ENCODE measurements at regions not wholly inside any gene's neighbourhood (a gene's known extent, or its start where the extent isn't known, plus 50 kb on each side); places are given as distances from the start of the nearest gene placed in this dataset.

DNA sequence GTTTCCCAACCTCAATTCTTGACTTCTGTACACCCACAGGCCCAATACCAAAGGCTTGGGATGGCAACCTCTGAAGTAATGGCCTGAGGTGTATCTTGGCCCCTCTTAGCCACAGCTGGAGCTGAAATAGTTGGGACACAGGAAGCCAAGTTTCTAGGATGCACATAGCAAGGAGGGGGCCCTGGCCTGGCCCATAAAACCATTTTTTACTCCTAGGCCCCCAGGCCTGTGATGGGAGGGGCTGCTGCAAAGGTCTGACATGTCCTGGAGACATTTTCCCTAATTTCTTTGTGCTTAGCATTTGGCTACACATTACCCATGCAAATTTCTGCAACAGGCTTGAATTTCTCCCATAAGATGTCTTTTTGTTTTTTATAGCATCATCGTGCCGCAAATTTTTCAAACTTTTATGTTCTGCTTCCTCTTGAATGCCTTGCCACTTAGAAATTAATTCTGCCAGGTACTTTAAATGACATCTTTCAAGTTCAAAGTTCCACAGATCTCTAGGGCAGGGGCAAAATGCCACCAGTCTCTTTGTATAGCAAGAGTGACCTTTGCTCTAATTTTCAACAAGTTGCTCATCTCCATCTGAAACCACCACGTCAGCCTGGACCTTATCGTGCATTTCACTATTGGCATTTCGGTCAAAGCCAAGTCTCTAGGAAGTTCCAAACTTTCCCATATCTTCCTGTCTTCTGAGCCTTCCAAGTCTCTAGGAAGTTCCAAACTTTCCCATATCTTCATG is 490.8 kb downstream of the IPMK start:
- no peak for DNase-seq

GRCh38 chr10:57775250-57775649 is 492.4 kb downstream of the IPMK start:
- no peak for DNase-seq

GRCh38 chr10:57769298-57769697 is 498.4 kb downstream of the IPMK start:
- DNase-seq: no peak

- no peak for DNase-seq
Measured at GRCh38 chr10:57759777-57760176, 507.9 kb downstream of the IPMK start.

DNA sequence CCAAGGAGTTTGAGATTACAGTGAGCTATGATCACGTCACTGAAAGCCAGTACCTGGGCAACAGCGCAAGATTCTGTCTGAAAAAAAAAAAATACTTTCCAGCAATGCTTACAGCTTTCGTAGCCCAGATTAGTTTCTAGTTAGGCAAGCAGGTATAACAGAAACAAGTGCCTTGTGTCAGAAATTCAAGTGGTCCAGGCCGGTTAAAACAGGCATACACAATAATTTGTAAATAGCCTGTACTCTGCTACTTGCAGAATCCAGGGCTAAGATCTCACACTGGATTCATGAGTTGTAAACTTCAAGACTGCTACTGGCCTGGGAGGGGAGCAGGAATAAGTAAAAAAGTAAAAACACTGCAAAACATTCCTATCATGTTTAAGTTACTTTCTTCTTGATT is 512.9 kb downstream of the IPMK start:
- DNase-seq: no peak

DNA sequence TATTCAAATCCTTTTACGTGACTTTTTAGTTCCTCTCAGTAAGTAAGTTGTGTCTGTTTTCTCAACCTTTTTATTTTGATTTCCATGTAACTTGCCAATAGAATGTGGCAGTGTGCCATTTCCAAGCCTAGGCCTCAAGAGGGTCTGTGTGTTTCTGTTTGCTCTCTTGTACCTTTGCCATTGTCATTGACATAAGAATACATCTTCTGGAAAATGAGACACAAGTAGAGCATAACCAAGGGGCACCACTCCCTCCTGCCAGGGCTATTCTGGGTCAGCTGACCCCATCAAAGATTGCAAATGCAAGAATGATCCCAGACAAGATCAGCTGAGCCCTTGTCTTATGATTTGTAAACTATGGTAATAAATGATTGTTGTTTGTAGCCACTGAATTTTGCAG is 524.0 kb downstream of the IPMK start:
- DNase-seq: no peak

DNA sequence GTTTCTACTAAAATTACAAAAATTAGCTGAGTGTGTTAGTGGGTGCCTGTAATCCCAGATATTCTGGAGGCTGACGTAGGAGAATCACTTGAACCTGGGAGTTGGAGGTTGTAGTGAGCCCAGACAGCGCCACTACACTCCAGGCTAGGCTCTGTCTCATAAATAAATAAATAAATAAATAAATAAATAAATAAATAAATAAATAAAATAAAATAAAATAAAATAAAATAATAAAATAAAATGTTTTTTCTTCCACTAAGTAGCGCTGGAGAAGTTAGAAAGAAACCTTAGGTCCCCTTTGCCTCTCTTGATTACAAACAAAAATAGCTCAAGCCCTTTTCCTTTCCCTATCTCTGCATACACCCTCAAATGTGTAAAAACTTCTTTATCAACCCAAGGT is 525.9 kb downstream of the IPMK start:
- no peak for DNase-seq

DNA sequence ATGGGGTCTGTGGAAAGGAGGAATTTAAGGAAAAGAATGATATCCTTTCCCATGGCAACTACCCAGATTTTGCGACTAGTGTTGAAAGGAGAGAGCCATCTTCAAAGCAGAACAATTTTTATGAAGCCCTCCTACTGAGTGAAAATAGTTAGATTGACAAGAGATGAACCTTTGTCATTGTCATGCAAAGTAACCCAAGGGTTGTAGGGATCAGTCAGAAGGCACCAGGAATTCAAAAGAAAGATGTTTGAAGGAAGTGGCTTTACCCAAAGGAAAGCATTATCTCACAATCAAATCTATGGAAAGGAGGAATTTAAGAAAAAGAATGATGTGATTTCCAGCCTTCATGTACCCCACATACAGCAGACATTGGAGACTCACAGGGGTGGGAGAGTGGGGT is 544.4 kb downstream of the IPMK start:
- DNase-seq: no peak

GRCh38 chr10:57716884-57717283 is 550.8 kb downstream of the IPMK start:
- DNase-seq: no peak

DNA sequence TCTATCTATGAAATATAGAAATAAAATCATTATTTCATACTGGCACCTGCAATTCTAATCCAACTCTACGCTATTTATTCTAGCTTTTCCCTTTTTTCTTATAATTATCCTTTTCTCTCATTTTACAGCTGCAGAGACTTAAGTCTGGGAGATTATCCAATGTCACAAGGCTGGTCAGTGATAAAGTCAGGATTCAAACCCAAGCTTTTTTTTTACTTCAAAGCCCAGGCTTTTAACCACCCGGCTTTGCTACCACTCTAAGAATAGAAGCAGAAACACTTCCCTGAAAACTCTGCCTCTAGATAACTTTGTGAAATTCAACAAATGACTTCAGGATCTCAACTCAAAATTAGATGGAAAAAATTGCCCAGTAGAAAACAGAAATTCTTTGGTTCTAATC is 552.5 kb downstream of the IPMK start:
- DNase-seq: no peak

GRCh38 chr10:57707300-57707658 is 560.4 kb downstream of the IPMK start:
- no peak for DNase-seq

DNA sequence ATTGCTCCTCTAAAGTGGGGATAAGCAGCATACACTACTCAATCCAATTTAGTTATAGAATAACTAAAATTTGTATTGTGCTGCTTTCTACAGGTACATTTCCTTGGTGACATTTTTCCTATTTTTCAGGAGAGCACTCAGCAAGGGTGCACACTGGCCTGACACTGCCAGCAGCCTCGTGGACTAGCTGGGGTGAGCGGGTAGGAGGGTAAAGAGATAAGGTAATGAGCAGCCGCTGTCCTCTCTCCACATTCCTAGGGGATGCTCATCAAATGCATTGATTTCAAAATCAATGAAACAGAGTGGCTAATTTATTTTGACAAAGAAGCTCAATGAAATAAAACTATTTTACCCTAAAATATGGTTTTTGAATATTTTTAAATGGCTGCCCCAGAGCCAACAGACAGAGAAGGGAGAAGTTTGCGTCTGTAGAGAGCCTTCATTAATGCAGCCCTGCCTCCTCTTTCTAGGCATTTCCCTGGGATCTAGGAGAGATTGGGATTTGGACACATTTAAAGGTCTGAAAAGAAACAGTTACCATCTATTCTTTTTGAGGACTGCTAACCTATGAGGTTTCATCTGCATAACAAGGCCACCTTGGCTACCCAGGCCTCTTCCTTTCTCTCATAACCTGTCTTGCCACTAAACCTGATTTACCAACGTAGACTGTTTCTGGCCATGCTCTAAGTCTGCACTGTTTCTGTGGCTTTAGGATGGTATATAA is 561.0 kb downstream of the IPMK start:
- DNase-seq: no peak

GRCh38 chr10:57706016-57706415 is 561.7 kb downstream of the IPMK start:
- no peak for DNase-seq

- DNase-seq: no peak
Measured at GRCh38 chr10:57699944-57700343, 567.8 kb downstream of the IPMK start.

DNA sequence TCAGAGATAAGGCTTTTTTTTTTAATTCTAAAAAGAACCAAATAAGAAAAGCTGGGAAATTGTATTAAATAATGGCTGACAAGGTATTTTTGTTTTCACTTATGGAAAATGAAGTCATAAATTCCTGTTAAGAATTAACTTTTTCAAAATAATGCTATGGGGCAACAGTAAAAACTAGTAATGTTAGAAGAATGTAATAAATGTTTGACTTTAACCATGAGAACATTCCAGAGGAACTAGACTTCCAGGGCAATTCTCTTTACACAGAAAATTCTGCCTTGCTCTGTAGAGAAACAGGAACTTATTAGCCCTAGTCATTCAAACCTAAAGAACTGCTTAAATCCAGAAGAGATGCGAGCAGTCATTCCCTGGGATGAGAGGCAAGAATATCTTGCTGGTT is 571.1 kb downstream of the IPMK start:
- no peak for DNase-seq

- no peak for DNase-seq
Measured at GRCh38 chr10:57694956-57695608, 572.6 kb downstream of the IPMK start.

DNA sequence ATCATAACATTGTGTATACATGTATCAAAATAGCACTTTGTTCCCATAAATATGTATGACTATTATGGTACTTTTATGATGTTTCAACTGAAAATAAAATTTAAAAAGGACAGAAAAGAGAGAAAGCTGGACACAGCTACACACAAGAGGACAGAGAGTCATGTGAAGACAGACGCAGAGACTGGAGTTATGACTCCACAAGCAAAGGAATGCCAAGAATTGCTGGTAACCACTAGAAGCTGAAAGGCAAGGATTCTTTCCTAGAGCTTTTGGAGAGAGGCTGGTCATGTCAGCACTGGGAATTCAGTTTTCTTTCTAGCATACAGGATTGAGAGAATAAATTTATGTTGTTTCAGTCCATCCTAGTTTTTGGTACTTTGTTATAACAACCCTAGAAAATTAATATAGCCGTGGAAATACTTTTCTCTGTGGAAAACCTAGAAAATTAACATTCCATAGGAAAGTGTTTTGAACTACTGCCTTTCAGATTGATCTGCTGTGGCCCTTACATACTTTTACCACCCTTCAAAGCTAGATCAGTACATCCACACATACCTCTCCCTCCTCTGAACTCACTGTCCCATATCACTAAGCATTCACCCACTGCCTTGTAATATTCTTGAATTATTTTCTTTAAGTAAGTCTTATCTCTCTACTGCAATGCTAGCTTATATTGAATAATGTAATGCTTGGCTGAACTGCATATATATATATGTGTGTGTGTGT is 575.3 kb downstream of the IPMK start:
- no peak for DNase-seq

- DNase-seq: no peak
Measured at GRCh38 chr10:57689596-57690297, 577.9 kb downstream of the IPMK start.

GRCh38 chr10:57679916-57680315 is 587.8 kb downstream of the IPMK start:
- DNase-seq: no peak

- DNase-seq: no peak
Measured at GRCh38 chr10:57675125-57675524, 592.6 kb downstream of the IPMK start.

GRCh38 chr10:57673446-57673960 is 594.2 kb downstream of the IPMK start:
- no peak for DNase-seq

DNA sequence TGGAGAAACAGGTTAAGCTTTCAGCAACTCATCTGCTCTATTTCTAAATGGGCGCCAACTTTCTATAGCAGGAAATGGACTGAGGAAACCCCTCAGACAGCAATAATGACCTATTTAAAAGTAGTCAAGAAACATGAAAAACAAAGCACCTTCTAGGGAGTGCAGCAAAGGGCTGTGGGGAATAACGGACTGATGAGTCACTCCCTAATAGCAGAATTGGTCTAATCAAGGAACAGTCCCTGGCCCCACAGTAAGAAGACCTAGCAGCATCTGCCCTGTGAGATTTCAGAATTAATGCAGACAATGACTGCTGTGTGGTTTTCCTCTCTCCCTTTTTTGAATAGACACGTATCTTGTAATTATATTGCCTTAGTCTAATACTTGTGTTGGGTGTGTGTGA is 602.9 kb downstream of the IPMK start:
- DNase-seq: no peak

- DNase-seq: no peak
Measured at GRCh38 chr10:57663401-57663800, 604.3 kb downstream of the IPMK start.

Measured in DMS79 treated with DMSO at 0.1 percent for 48 hours (cell line).